ENCODE measurements at regions not wholly inside any gene's neighbourhood (a gene's known extent, or its start where the extent isn't known, plus 50 kb on each side); places are given as distances from the start of the nearest gene placed in this dataset.

GRCh38 chr9:19967216-19967887 lies 178.5 kb upstream of the SLC24A2 start (continued):
- no peak for TF ChIP-seq CSDE1 (IDR thresholded peaks at IDR 0.05)
- no peak for TF ChIP-seq ZNF408 (CRISPR knock-in tag; IDR thresholded peaks at IDR 0.05; ENCODE audit: low read depth)
- no peak for TF ChIP-seq NFE2L1 (tag; IDR thresholded peaks at IDR 0.05; ENCODE audit: borderline replicate concordance, low read depth)
- TF ChIP-seq ZNF584 (CRISPR knock-in tag; IDR thresholded peaks at IDR 0.05; ENCODE audit: low read depth), result no peak

GRCh38 chr9:19965336-19965735 lies 176.5 kb upstream of the SLC24A2 start:
- FAIRE-seq, result no peak
- Histone ChIP-seq H3K27me3 (ENCODE audit: control insufficient read depth in 2 of 2, insufficient read depth in 2 of 2, low read length in 2 of 2) (no peaks in the 10 kb centered on the region), H3K36me3 (ENCODE audit: control insufficient read depth, insufficient read depth, low read length) (no peaks in the 10 kb centered on the region), H3K79me2 (ENCODE audit: control insufficient read depth, insufficient read depth, low read length) (no peaks in the 10 kb centered on the region), H3K9me1 (ENCODE audit: control insufficient read depth, insufficient read depth, low read length) (no peaks in the 10 kb centered on the region), H3K4me3 (no peak overlapping the region), H3K9me3 (replicated peaks; ENCODE audit: control insufficient read depth, insufficient read depth, low read depth, low read length) (no peaks in the 10 kb centered on the region), H3K27ac (ENCODE audit: extremely low read depth, low read depth, low read length) (no peak overlapping the region), H2AFZ (ENCODE audit: low read depth, low read length) (no peak overlapping the region), H3K4me2 (ENCODE audit: insufficient read depth, low read length) (no peak overlapping the region), H3K4me1 (replicated peaks in 1 of 2; ENCODE audit: control insufficient read depth in 2 of 2, insufficient read depth in 2 of 2, low read length in 2 of 2) (no peaks in the 10 kb centered on the region), H3K9ac (ENCODE audit: insufficient read depth in 1 of 2, low read depth in 2 of 2, low read length in 2 of 2) (no peak overlapping the region), H4K20me1 (replicated peaks; ENCODE audit: control insufficient read depth, insufficient read depth, low read length) (no peaks in the 10 kb centered on the region)
- no peak for DNase-seq (ENCODE audit: extremely low read depth in 1 of 4, low spot score in 3 of 4)
- CTCF ChIA-PET (ENCODE audit: low intra/inter-chr PET ratio), result no interaction called here
- BruUV-seq (replicated peaks), result no TSS peak
- intact Hi-C loops (cut with micrococcal nuclease), result no loop called here
- ATAC-seq, result no peak
- 3% methylated on average over 3 of the region's 4 CpGs for WGBS (ENCODE audit: insufficient coverage, low coverage, missing lambda C conversion rate)
- no peak for TF ChIP-seq MGA (IDR thresholded peaks at IDR 0.05)
- TF ChIP-seq CREB3L1 (IDR thresholded peaks at IDR 0.05; ENCODE audit: borderline replicate concordance, low read depth), result no peak
- TF ChIP-seq CBX2 (IDR thresholded peaks at IDR 0.05; ENCODE audit: insufficient read depth, low read length, poor library complexity, severe bottlenecking), result no peak
- TF ChIP-seq TCF3 (CRISPR knock-in tag; IDR thresholded peaks at IDR 0.05), result no peak
- in situ Hi-C loops (cut with MboI), result no loop called here
- POLR2A ChIA-PET, result interaction anchor here (1.1 kb wide), 1 partner anchor 16 kb away, joined by 4 read pairs; no protein-coding TSS in a partner anchor
